MM.1S (cell line): ENCODE measurements at regions not wholly inside any gene's neighbourhood (a gene's known extent, or its start where the extent isn't known, plus 50 kb on each side); places are given as distances from the start of the nearest gene placed in this dataset.

Experiments used
- CTCF ChIP-seq: fragments of 300-600 bp; sonication (generic); IDR thresholded peaks from 2 replicates; pipeline ENCODE4 v1.5.1; 2016; ENCODE audit warnings: antibody characterized with exemption, low read length, mixed read lengths
- EZH2 ChIP-seq: fragments of 300-600 bp; sonication (generic); optimal IDR thresholded peaks from 2 replicates; pipeline ENCODE3; 2017; ENCODE audit warnings: low read depth, mild to moderate bottlenecking, antibody characterized with exemption, low read length, mixed read lengths

- TF ChIP-seq CTCF (no peak), EZH2 (no peak)
Measured at GRCh38 chr2:184449760-184450159, 148.6 kb upstream of the ZNF804A start.
